Fibroblast of peridontal ligament (primary cell): ENCODE measurements at regions not wholly inside any gene's neighbourhood (a gene's known extent, or its start where the extent isn't known, plus 50 kb on each side); places are given as distances from the start of the nearest gene placed in this dataset.
A peak's percentile ranks its signal among the peaks of the same experiment; 100 is the strongest.
"Not testable (repeated sequence)": the region's sequence is repeated elsewhere in the genome, so short reads cannot be mapped to it uniquely, and the experiment has no call there.

Experiments
- DNase-seq: peaks from one replicate; pipeline ENCODE4 v3.0.0-alpha.2; 2010; ENCODE audit errors: extremely low read depth

GRCh38 chr12:76971216-76971879 lies 92.5 kb upstream of the CSRP2 start:
- DNase-seq, result not testable (repeated sequence)

DNA sequence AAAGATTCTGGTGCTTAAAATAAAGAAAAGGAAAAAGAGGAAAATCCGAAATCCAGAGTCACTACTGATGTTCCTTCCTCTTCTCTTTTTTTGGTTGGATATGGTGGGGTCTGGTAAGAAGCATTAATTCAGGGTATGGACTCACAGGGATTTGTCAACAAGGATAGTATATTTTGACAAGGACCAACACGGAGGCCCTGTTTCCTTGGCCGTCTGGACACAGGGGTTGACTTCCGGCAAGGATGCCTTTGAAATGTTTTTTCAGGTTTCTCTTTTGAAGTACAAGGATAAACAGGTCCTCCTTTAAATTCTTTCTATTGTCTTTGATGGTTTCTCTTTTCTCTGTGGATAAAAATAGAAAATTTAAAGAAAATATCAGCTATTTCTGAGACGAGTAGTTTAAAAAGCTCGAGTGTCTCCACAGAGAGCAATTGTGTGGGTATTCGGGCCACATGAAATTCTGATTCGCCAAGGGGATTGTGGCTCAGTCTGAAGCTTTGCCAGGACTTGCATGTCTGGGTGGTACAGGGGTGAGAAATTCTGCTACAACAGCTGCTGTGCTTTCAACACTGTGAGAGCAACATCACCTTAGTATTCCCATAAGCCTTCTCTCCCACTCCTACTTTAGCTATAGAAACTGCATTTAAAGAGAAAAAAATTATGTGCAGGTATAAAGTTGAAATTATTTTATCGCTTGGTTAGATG lies 88.5 kb upstream of the CSRP2 start:
- DNase-seq, result no peak

DNA sequence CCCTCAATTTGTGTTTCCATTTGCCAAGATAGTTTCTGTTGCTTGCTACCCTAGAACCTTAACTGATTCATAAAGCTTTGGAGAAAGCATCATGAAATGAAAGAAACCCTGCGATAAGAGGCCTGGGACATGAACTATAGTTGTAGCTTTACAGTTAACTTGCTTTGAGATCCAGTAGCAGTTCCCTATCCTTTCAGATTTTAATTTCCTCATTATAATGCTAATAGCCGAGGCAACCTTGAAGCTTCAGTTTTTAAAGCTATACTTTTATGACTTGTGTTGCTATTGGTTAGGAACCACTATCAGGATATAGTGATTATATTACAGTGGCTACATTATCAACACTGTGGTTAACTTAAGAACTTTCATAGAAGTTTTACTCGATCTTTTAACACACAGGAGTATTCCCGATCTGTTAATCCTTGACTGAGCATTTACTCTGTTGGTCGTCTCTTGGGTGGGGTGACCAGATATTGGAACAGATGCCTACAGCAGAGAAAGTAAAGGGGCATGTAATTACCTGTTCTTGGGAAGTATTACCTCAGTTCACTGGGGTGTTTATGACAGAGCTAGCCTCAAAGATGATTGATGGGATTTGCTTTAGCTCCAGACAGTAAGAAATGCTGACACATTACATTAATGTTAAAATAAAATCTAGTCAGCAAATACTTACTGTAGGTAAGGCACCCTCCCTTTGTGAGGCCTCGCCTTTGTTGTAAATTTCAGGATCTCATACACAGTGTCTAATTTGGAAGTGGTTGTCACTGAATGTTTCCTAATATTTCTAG lies 86.2 kb upstream of the CSRP2 start:
- no peak for DNase-seq

DNA sequence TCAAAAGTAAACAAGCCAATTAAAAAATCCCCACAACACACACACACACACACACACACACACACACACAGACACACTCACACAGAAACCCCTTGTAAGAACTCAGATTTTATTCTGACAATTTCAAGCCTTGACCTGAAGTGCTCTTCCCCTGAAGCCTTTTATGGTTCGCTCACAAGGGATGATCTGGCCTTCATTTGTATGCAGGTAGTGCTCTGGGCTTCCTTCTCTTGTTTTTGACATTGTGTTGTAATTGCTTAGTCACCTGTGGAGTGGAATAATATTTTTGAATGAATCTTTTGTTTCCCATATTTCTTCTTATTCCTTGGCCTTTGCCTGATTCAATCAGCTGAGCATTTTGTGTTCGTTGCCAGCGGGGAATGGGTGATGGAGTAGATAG lies 83.3 kb upstream of the CSRP2 start:
- DNase-seq, result no peak

DNA sequence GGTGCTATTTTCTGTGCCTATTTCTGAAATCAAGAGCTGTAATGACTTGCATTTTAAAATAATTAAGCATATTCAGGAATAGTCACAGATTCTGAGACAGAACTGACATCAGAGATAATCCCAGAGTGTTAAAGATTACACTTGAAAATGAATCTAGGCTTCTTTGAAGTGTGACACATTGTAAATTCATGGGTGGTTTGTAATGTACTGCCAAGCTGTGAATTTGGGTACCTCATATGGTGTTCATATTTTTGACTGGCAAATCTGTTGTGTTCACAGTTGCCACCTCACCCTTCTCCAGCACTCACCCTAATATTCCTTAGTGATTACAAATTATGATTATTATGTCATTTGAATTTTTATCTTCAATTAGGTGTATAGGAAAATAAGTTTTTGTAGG lies 78.5 kb upstream of the CSRP2 start:
- DNase-seq, result no peak

GRCh38 chr12:76952995-76953394 lies 74.2 kb upstream of the CSRP2 start:
- DNase-seq, result no peak

GRCh38 chr12:76948879-76949278 lies 70.1 kb upstream of the CSRP2 start:
- no peak for DNase-seq

GRCh38 chr12:76947304-76947703 lies 68.5 kb upstream of the CSRP2 start:
- DNase-seq, result no peak

GRCh38 chr12:76946446-76946845 lies 67.6 kb upstream of the CSRP2 start:
- DNase-seq, result no peak

- DNase-seq, result no peak
Observed at GRCh38 chr12:76945867-76946266, 67.0 kb upstream of the CSRP2 start.

DNA sequence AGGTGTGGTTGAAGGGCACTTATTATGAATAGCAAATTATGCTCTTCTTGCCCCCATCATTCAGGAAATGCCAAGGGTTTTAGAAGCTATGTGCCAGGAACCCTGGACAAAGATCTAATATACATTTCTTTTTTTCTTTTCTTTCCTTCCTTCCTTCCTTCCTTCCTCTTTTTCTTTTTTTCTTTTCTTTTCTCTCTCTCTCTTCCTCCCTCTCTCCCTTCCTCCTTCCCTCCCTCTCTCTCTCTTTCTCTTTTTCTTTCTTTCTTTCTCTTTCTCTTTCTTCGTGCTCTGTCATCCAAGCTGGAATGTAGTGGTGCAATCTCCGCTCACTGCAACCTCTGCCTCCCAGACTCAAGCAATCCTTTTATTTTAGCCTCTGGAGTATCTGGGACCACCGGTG lies 66.1 kb upstream of the CSRP2 start:
- DNase-seq, result no peak

GRCh38 chr12:76943008-76943407 lies 64.2 kb upstream of the CSRP2 start:
- peak; percentile 7 for DNase-seq

DNA sequence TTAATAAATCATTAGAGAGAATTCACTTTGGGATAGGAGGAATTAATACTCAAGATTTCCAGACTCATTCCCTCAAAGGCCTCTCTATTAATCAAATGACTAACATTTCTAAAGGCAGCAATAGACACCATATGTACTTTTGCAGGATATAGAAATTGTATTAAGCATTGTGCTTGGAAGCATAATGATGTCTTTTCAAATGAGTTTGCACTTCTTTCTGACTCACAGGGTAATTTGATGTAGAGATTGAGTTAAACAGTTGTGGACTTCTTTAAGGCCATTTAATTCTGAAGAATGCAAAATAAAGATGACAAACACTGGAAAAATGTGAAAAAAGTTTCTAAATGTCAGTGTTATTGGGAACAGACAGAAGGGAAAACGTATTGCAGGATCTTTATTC lies 63.4 kb upstream of the CSRP2 start:
- DNase-seq, result peak; percentile 60

DNA sequence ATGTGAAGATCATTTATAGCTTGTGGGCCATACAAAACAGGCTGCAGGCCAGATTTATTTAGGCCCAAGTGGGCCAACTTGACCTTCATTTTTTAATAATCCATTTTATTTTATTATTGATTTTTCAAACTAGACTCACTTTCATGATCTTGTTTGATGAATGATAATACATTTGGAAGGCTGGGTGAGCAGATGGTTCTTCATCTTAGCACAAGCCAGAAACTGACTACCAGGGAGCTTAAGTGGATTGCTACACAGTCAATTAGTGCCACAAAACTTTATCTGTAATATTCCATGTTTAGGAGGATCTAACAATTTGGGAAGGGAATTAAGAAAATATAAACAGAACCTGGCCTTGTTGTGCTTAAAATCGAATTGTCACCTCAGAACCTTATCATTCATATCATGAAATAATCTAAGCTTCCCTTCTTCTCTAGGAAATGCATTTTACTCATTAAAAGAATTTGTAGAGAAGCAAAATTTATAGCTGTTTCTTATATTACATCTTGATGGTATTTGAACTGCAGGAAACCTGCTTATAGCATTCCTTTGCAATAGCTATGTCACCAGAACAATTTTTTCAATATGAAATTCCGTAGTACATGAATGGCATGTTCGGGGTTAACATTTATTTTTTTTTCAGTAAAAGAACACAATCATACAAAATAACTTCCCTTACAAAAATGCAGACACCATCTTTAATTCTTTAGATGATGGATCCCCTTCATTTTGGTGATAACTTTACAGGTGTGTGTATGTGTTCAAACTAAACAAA lies 62.0 kb upstream of the CSRP2 start:
- DNase-seq, result no peak

- DNase-seq, result no peak
Observed at GRCh38 chr12:76939701-76940100, 60.9 kb upstream of the CSRP2 start.

DNA sequence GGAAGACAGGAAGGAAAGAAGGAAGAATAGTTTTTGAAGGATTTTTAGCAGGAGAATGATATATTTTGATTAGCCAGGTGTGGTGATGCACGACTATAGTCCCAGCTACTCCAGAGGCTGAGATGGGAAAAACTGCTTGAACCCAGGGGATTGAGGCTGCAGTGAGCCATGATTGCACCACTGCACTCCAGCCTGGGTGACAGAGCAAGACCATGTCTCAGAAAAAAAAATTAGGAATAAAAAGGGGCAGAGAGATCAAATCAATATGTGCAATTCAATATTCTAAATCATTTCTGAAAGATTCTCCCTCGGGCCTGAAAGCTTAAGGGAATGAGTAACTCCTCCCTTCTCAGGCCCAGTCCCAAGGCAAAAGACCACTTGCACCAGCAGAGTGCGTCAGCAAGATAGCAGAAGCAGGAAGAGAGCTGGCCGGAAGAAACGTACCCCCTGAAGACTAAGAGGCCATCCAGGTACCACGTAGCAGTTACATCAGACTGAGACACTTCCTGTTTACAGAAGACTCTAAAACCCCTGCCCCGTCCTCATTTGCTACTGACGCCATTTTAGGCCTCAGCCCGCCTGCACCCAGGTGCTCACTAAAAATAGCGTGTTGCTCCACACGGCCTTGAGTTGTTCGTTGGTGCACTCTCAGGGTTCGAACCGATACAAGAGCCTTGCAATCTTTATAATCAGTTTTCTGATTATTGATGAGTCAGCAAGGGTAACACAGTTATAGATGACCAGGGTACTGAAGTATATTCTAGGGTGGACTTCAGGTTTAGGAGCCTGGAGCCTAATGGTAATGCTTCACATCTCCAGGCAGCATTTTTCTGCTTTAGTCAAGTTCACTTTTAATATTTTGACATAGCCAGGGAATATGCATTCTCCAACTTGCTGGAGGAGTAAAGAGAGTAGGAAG lies 57.7 kb upstream of the CSRP2 start:
- DNase-seq, result no peak

GRCh38 chr12:76933392-76933791 lies 54.6 kb upstream of the CSRP2 start:
- not testable (repeated sequence) for DNase-seq

DNA sequence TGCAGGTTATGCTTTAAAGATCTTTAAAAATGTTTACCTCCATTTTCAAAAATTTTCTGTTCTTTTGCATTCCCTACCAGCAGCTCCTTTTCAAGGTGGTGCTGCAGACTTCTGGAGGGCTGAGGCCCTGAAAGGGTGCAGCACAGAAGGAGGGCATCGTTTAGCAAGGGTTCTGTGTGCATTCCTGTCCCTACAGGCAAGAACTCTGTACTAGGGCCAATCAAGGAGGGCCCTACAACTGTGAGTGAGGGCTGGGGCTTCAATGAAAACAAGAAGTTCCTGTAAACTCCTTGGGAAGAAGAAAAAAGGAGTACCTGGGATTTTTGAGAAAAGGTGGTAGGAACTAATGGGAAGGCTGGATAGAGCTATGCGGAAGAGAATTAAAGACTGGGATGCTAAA lies 50.7 kb upstream of the CSRP2 start:
- DNase-seq, result no peak
